ENCODE measurements at regions not wholly inside any gene's neighbourhood (a gene's known extent, or its start where the extent isn't known, plus 50 kb on each side); places are given as distances from the start of the nearest gene placed in this dataset.

- TF ChIP-seq FOXM1 (IDR thresholded peaks at IDR 0.05; ENCODE audit: borderline replicate concordance): no peak
- TF ChIP-seq FOXA1 (IDR thresholded peaks at IDR 0.05): no peak
- no peak for TF ChIP-seq PKNOX1 (IDR thresholded peaks at IDR 0.05)
- no peak for TF ChIP-seq CTBP1 (IDR thresholded peaks at IDR 0.05; ENCODE audit: borderline replicate concordance)
- no peak for TF ChIP-seq ELF4 (IDR thresholded peaks at IDR 0.05)
- no peak for TF ChIP-seq BHLHE40 (IDR thresholded peaks at IDR 0.05; ENCODE audit: borderline replicate concordance)
- no peak for TF ChIP-seq ZNF384 (IDR thresholded peaks at IDR 0.05)
- TF ChIP-seq SP1 (IDR thresholded peaks at IDR 0.05): no peak
- TF ChIP-seq ARNT (IDR thresholded peaks at IDR 0.05): no peak
- no peak for TF ChIP-seq TARDBP (IDR thresholded peaks at IDR 0.05)
- TF ChIP-seq FOXK2 (IDR thresholded peaks at IDR 0.05): no peak
- no peak for TF ChIP-seq SUZ12 (IDR thresholded peaks at IDR 0.05)
- TF ChIP-seq L3MBTL2 (conservative IDR thresholded peaks at IDR 0.05): no peak
Observed at GRCh38 chr4:176433983-176434382, 114.2 kb downstream of the SPCS3 start.

Data from HEK293T (cell line).